Chondrocyte (in vitro differentiated cells): ENCODE measurements at regions not wholly inside any gene's neighbourhood (a gene's known extent, or its start where the extent isn't known, plus 50 kb on each side); places are given as distances from the start of the nearest gene placed in this dataset.
"Not testable (repeated sequence)": the region's sequence is repeated elsewhere in the genome, so short reads cannot be mapped to it uniquely, and the experiment has no call there.

Experiments
- DNase-seq: peaks from one replicate; pipeline ENCODE4 v3.0.0; 2021; ENCODE audit warnings: mixed read lengths, low spot score
- H3K27ac Mint-ChIP-seq: one replicate; pipeline ENCODE4 v1.8.0; 2021; ENCODE audit warnings: mild to moderate bottlenecking, moderate library complexity, mixed read lengths; ENCODE audit not compliant: unreplicated experiment
- H3K27me3 Mint-ChIP-seq: 2 replicates; pipeline ENCODE4 v1.8.0; 2021; ENCODE audit warnings: low read depth, mixed read lengths
- H3K36me3 Mint-ChIP-seq: 2 replicates; pipeline ENCODE4 v1.8.0; 2021; ENCODE audit warnings: low read depth, mixed read lengths
- H3K4me1 Mint-ChIP-seq: 2 replicates; pipeline ENCODE4 v1.8.0; 2021; ENCODE audit warnings: low read depth, mild to moderate bottlenecking, mixed read lengths
- H3K4me3 Mint-ChIP-seq: one replicate; pipeline ENCODE4 v1.8.0; 2021; ENCODE audit warnings: mild to moderate bottlenecking, moderate library complexity, mixed read lengths; ENCODE audit not compliant: unreplicated experiment
- H3K9me3 Mint-ChIP-seq: 2 replicates; pipeline ENCODE4 v1.8.0; 2021; ENCODE audit warnings: low read depth, mixed read lengths
- TF ChIP-seq, protein P1 (sequence below): fragments of 200-600 bp; sonication (generic); IDR thresholded peaks from 2 replicates; pipeline ENCODE4 v1.5.0; 2021; ENCODE audit warnings: antibody characterized with exemption, mild to moderate bottlenecking, moderate library complexity

- Mint-ChIP-seq H3K27me3 (no peaks in the 10 kb centered on the region), H3K36me3 (no peaks in the 10 kb centered on the region), H3K27ac (no peak overlapping the region), H3K9me3 (no peaks in the 10 kb centered on the region), H3K4me1 (no peaks in the 10 kb centered on the region), H3K4me3 (no peak overlapping the region)
- no peak for DNase-seq
- TF ChIP-seq, protein P1, sequence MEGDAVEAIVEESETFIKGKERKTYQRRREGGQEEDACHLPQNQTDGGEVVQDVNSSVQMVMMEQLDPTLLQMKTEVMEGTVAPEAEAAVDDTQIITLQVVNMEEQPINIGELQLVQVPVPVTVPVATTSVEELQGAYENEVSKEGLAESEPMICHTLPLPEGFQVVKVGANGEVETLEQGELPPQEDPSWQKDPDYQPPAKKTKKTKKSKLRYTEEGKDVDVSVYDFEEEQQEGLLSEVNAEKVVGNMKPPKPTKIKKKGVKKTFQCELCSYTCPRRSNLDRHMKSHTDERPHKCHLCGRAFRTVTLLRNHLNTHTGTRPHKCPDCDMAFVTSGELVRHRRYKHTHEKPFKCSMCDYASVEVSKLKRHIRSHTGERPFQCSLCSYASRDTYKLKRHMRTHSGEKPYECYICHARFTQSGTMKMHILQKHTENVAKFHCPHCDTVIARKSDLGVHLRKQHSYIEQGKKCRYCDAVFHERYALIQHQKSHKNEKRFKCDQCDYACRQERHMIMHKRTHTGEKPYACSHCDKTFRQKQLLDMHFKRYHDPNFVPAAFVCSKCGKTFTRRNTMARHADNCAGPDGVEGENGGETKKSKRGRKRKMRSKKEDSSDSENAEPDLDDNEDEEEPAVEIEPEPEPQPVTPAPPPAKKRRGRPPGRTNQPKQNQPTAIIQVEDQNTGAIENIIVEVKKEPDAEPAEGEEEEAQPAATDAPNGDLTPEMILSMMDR, result no peak
These were observed 1866.7 kb upstream of the C9orf72 start for GRCh38 chr9:29439961-29440360.

- no peaks in the 10 kb centered on the region for H3K36me3 Mint-ChIP-seq
- no peaks in the 10 kb centered on the region for H3K27me3 Mint-ChIP-seq
- TF ChIP-seq, protein P1, result no peak
- no peak overlapping the region for H3K4me3 Mint-ChIP-seq
- no peaks in the 10 kb centered on the region for H3K9me3 Mint-ChIP-seq
- DNase-seq, result no peak
- H3K4me1 Mint-ChIP-seq, result no peaks in the 10 kb centered on the region
- no peak overlapping the region for H3K27ac Mint-ChIP-seq
These were observed 1867.2 kb upstream of the C9orf72 start for GRCh38 chr9:29440449-29440848.

DNA sequence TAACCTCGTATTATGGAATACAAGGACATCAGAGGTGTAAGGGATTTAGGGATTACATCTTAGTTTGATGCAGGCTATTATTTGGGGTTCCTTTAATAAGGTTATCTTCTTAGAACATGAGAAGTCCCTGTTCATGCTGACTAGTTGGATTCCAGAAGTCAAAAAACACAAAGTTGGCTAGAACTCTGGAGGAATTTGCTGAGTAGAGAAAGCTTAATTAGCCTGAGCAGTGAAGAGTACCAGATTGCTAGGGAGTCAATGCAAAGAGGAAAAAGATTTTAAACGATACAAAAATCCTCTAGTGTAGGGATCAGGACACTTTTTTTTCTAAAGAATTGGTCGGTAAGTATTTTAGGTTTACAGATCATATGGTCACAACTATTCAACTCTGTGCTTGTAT lies 1872.5 kb upstream of the C9orf72 start:
- Mint-ChIP-seq H3K4me1 (peaks cover 5% of the 10 kb centered on the region), H3K4me3 (no peak overlapping the region), H3K9me3 (no peaks in the 10 kb centered on the region), H3K36me3 (no peaks in the 10 kb centered on the region), H3K27ac (no peak overlapping the region), H3K27me3 (no peaks in the 10 kb centered on the region)
- TF ChIP-seq, protein P1, result no peak
- DNase-seq, result no peak

DNA sequence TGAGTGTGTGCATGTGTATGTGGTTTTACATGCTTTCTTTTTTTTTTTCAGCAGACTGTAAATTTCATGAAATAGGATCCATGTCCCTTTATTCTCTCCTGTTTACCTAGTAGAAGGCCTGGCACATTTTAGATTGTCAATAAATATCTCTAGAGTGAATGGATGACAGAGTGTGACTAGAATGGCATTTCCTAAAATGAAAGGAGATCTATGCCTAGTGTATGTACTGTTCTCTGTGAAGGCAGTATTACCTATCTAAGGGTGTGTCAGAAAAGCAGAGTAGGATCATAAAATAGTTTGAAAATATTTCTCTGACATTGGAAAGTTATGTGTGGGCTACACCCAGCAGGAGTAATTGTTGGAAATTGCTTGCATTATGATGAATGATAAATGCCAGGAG lies 1876.0 kb upstream of the C9orf72 start:
- TF ChIP-seq, protein P1, result no peak
- H3K4me3 Mint-ChIP-seq, result no peak overlapping the region
- peaks cover 5% of the 10 kb centered on the region for H3K4me1 Mint-ChIP-seq
- DNase-seq, result no peak
- no peaks in the 10 kb centered on the region for H3K27me3 Mint-ChIP-seq
- no peaks in the 10 kb centered on the region for H3K36me3 Mint-ChIP-seq
- H3K9me3 Mint-ChIP-seq, result peaks cover 18% of the 10 kb centered on the region
- no peak overlapping the region for H3K27ac Mint-ChIP-seq

- H3K36me3 Mint-ChIP-seq, DNase-seq, H3K27me3 Mint-ChIP-seq, H3K4me1 Mint-ChIP-seq: not testable (repeated sequence)
- peaks cover 18% of the 10 kb centered on the region for H3K9me3 Mint-ChIP-seq
- peak overlapping the region; percentile 90 for H3K4me3 Mint-ChIP-seq
- H3K27ac Mint-ChIP-seq, result peak overlapping the region; percentile 58
These were observed 1877.1 kb upstream of the C9orf72 start for GRCh38 chr9:29450343-29450875.

DNA sequence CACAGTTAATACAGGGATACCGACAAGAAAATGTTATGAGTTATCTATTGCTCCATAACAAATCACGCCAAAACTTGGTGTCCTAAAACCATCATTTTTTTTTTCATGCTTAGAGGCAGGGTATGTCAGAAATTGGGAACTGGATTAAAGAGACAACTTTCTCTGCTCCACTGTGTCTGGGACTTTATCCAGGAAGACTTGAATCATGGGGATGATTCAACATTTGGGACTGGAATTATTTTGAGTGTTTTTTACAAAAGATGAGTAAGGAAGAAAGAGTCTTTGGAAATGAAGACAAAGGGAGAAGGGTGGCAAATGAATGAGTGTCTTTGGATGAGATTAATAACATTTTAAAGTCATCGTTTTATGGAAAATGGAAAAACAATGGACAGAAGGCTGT lies 1883.7 kb upstream of the C9orf72 start:
- Mint-ChIP-seq H3K27me3 (no peaks in the 10 kb centered on the region), H3K27ac (no peak overlapping the region), H3K36me3 (no peaks in the 10 kb centered on the region), H3K4me1 (no peaks in the 10 kb centered on the region), H3K4me3 (no peak overlapping the region), H3K9me3 (peaks cover 53% of the 10 kb centered on the region)
- TF ChIP-seq, protein P1, result no peak
- no peak for DNase-seq
